ENCODE measurements at regions not wholly inside any gene's neighbourhood (a gene's known extent, or its start where the extent isn't known, plus 50 kb on each side); places are given as distances from the start of the nearest gene placed in this dataset.

DNA sequence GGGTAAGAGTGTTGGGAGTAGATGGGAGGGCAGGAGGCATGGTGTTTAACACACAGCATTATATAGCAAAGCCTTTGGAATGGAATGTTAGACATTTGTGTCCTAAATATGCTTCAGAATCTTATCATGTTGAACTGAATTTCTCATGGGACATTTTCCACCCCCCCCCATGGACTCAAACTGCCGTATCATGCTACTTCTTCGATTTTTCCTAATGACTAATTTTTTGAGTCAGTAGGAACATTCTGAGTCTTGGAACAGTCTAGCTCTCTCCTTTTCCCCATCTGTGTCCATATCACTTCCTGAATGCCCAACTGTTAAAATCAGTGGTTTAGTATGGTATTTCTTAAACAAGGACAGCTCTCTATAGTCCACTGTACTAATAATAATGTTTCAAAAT lies 380.6 kb downstream of the TLE4 start:
- DNase-seq (ENCODE audit: low read depth) = no peak

DNA sequence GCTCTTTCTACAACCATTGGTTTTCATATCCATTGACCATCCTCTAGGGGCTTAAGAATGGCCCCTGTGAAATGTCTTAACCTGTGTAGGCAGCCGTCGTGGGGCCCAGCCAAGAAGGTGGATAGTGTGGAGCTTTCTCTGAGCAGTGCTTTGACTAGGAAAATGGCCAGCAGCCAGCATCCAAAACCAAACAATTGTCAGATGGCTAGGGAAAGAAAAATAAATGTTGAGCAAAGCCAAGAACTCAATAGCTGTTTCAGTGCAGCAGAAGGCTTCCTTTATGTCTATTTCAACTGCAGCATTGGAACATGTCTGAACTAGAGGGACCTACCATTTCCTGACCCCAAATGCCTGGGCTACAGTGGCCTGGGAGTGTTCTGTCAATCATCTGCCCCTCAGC lies 374.9 kb downstream of the TLE4 start:
- DNase-seq (ENCODE audit: low read depth) = no peak

DNA sequence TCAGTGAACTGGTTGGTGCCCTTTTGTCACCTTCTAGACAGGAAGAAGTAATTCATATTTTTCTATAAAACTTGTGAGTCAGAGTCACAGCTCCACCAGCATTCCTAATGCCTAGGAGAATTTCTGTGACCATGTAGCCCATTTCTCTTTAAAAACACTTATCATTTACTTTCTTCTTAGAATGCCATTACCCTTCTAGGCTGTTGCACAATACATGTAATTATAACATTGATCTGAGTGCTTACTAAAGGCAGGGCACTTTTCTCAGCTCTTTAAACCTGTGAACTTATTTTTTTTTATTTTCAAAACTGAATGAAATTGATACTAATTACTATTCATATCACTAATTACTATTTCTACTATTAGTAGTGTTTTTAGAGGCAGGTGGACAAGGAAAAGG lies 373.7 kb downstream of the TLE4 start:
- DNase-seq (ENCODE audit: low read depth) = no peak

DNA sequence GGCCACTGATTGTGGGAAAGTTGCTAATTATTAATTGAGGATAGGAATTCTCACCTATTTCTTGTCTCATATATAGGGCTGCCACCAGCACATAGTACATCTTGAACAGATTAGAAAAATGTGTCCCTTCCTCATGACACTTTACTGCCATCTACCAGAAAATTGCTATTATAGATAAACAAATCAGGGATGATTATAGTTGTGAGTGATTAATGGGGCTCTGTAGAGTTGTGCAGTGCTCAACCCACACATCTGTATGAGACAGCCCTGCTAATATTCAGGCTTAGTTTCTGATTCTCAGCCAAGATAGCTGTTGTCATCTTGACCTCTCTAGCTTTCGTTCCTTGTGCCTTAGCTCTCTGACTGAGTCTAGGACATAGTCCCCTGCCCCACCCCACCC lies 373.3 kb downstream of the TLE4 start:
- no peak for DNase-seq (ENCODE audit: low read depth)

DNA sequence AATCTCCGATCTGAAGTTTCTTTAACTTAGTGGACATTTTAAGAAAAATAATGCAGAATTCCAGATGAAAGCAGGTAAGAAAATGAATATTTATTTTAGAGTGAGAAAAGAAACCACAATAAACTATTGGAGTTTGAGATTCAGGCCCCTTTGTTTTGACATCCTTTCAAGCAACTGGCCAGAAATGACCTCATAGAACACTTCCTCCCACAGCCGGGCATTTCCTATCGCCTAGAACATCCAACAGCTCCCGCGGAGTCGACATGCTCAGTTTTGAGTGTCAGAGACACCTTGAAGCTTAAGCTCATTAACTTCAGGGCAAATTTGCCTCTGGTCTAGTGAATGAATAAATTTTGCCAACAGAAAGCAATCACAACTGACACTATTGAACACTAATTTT lies 369.2 kb downstream of the TLE4 start:
- DNase-seq (ENCODE audit: low read depth) = no peak

DNA sequence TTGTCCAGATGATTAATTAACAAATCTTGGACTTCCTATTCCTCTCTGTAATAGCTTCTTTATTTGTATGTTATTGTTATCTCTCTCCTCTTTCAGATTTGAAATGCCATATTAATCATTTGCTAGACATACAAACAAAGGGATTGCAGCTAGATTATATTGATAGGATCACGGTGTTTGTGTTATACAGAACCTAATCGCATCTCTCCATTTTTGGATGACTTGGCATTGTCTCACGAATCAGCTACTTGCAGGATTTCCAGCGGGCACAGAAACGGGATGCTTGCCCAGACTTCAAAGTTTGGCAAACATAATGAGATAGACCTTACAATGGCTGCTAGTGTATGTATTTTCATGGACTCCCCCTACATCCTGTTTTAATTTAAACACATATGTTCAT lies 368.1 kb downstream of the TLE4 start:
- no peak for DNase-seq (ENCODE audit: low read depth)

DNA sequence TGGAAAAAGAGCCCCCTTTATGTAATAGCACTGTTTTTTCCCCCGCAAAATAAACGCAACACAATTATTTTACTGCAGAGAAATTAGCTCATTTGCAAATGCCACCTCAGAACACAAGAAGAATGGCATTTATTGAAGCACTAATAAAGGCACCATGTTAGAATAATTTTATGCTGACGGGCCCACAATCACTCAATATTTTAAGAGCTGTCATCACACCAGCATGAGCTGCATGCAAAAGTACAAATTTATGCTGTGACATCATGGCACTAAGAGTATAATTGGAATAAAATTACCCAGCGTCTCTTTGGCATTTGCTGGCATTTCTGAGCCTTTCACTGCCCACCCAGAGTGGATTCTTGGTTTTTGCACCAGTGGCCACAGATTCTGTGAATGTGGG lies 364.6 kb downstream of the TLE4 start:
- no peak for DNase-seq (ENCODE audit: low read depth)

DNA sequence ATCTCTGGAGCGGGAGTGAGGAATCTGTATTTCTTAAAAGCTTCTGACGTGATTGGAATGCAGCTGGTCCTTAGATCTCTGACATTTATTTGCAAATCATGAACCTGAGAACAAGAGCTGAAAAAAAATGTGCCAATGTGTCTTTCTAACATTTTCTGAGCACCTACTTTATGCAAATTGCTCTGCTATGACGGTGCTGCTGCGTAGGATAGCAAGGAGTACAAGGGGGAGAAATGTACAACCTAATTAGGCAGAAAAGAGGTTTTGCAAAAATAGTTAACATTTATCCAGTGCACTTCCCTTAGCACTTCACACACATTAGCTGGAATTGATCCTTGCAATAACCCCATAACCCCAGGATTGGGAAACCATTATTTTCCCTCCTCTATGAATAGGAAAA lies 357.5 kb downstream of the TLE4 start:
- no peak for DNase-seq (ENCODE audit: low read depth)

DNA sequence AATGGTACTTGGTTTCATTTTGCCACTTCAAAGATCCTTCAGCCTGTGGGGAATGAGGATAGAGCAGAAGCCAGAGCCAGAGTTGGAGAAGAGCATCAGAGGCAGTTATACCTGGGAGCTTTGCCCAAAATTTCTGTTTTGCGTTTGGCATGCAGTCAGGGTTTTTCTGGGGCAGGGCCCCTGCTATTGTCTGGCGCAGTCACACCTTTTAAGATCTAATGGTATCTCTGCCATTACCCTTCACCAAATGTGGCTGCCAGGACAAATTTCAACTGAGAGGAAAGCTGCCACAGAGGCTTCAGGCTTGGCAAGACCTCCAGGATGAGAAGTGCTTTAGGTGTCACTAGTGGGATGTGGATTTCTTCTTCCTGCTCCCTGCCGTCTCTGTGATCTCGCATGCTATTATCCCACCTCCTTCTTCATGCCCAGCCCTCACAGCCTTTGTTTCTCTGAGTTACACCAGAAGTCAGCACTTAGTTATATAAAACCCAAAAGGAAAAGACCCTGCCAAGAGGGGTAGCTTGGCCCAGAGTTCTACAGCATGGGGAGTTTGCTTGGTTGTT lies 357.0 kb downstream of the TLE4 start:
- DNase-seq (ENCODE audit: low read depth) = no peak

DNA sequence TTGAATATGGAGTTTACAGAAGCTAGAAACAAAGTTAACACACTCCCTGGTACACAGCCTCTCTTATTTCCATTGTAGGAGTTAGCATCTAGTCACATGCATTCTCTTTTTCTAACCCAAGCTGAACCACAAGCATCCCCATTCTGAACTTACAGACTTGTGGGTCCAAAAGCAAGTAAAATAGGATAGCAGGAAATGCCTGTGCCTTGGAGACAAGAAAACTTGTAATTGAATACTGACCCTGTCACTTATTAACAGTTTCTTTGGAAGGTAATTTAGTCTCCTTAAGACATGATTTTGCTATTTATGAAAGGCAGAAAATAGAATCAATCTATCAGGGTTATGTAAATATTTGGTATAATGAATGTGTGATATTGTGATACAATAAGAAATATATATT lies 353.6 kb downstream of the TLE4 start:
- no peak for DNase-seq (ENCODE audit: low read depth)

DNA sequence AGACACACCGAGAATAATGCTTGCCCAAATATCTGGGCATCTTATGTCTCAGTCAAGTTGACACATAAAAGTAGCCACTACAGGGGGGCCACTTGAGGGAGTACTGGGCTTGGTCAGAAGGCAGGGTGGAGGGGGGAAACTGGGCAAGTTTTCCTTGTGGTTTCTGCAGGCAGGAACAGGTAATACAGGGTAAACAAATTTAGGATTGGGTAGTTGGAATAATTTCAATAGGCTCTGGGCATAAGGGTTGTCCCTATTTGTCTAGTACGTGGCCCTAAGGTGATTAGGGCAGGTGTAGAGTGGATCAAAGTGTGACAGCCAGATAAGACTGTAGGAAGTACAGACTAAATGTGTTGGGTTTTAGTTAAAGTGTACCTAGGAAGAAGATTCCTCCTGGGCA lies 353.1 kb downstream of the TLE4 start:
- DNase-seq (ENCODE audit: low read depth) = no peak

DNA sequence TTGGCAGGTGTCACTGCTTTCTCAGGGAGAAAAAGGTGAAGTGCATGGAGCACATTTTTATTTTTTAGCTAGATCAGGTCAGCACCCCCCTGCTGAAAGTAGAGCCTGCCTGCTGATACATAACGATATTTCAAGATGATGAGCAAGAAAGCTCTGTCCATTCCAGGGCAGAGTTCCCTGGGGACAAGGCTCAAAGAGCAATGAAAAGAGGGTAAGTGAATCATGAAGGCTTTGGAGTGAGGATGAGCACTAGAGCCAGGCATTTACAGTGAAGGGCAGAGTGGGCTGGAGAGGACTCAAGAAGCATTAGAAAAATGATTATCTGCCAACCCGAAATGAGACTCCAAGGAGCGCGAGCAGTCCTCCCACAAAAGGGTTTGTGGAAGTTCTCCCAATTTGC lies 345.7 kb downstream of the TLE4 start:
- no peak for DNase-seq (ENCODE audit: low read depth)

DNA sequence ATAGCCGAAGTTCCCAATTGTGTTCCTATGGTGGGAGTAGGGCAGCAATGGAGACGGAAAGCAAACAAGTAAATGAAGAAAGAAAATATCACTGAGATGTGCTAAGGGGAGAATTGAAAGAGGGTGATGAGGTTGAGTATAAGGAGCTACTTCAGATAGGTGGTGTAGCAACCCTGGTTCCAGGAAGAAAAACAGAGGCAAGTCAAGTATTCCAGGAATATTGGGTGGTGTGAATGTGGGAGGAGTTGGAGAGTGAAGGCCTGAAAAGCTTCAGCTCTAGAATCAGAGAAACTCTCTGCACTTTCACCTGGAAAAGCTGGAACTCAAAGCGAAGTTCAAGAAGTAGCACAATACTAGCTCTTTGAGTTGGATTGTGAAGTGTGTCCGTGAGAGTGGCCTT lies 342.1 kb downstream of the TLE4 start:
- no peak for DNase-seq (ENCODE audit: low read depth)

DNA sequence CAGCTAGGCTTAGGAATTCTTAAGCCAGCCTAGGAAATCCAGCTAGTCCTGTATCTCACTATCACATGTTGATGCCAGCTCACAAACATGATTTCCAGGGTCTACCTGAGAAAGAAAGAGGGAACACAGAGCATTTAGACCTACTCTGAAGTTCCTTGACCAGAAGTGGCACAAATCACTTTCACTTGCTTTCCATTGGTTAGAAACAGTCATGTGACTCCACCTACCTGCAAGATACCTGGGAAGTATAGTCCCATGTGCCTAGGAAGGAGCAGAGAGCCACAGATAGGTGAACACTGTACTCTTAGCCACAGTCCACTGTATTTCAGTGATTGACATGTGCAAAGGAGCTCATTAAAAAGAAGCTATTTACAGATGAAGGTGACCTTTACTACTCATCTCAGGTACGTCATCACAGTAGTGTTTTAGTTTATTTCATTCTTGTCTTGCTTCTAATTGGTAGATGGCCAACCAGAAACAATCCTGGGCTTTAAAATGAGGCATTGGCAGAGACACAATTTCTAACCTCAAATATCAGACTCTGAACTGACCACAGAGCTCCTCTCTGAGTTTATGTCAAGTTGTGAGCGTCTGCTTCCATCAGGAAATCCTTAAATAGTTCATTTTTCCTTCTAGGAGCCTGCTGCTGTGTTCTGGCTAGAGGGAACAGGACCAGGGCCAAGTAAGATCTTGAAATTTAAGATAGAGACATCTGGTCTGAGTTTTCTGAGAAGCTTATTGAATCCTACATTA lies 340.7 kb downstream of the TLE4 start:
- no peak for DNase-seq (ENCODE audit: low read depth)

DNA sequence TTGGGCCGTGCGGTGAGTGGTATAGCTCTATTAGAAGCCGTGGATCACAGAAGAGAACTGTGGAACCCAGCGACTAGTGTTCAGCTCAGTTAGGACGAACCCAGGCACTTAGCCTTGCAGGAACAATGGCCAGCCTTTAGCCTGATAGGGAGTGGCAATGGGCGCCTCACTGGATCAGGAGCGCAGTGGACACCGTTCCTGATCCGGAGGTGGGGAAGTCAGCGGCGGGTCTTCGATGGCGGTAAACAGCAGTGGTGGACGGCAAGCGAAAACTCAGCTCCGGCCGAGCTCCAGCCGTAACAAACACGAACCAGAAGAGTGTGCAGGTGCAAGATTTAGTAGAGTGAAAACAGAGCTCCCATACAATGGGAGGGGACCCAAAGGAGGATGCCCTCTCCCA lies 340.0 kb downstream of the TLE4 start:
- DNase-seq (ENCODE audit: low read depth) = no peak

DNA sequence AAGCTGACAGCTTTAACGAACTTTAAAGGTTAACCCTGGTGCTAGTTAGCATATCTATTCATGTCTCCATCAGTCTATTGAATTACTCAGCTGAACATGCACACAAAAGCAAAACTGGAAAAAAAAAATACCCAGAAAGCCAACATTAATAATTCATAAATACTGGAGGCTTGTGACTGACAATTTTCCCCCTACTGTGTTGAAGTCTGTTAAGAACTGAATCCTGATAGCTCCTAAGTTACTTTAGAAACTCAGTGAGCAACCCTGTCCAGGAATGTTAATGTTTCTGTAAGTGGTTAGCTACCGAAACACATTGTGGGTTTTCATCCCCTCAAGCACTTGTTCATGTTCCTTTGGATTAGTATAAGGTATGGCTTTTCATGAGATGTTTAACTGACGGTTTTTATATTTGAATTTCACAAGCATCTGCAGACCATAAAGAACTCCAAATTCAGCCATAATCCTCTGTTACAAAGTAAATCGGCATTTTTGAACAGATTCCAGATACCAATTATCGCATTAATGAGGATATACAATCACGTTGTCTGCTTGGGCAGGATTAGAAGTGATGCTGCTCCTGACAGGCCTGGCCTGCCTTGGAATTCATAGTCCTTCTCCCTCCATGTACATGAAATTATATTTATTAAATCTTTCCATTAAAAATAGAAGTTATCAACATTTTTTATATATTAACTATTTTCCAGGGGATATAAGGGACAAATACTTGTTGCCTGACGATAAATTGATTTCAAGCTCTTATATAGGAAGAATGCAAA lies 331.2 kb downstream of the TLE4 start:
- DNase-seq (ENCODE audit: low read depth) = no peak

DNA sequence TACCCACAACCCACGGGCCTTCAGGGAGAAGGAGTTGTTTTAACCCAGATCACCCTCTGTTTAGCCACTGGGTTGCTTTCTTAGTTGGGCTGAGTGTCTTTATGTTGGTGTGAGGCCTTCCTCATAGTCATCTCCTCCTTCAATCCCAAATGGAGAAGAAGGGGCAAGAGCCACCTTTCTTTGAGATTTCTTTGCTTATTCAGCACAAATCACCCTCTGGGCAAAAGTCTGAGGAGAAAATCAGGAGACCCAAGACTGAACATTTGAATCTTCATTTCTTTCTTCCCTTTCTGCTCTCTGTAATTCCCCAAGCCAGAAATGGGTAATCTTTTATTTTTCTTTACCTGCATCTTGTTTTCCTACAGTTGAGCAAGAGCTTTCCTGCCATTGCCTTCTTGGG lies 329.0 kb downstream of the TLE4 start:
- no peak for DNase-seq (ENCODE audit: low read depth)

DNA sequence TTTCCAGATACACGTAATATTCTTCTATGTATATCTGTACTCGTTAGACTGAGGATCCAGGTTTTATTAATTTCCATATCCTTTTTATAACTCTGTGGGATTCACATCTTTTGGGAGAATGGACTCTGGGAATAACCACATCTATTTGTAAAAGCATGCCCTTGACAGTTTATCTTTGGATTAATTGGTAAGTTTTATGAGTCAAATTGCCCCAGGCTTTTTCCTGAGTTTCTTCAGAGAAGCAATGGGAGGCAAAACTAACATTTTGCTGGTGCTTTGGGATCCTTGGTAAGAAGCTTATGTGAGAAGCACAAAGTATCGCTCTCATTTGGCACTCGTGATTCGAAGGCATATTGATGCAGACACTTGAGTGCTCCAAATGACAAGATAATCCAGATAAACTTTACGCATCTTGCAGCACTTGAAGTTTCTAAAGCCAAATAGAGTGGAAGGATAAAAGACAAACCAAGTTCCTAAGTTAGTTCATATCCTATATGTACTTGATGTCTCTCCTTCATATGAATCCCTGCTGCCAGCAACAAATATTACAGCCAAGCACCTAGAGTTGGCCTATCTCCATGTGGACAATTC lies 324.7 kb downstream of the TLE4 start:
- DNase-seq (ENCODE audit: low read depth) = no peak

DNA sequence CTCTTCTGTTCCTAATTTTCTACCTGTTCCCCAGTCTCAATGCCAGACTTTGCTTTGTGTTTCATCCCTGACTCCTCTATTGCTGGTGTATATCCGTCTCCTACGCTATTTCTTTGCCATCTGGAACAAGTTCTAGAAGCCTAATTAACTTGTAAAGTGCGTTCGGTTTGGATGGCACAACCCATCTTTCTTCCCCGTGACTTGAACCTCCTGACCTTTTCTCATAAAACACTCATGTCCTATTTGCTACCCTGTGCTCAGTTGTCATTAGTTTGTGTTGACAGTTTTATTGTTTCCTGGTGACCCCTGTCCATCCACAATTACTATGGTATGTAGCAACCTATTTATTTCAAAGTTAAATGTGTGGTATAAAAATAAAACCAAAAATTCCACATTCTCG lies 323.5 kb downstream of the TLE4 start:
- no peak for DNase-seq (ENCODE audit: low read depth)

DNA sequence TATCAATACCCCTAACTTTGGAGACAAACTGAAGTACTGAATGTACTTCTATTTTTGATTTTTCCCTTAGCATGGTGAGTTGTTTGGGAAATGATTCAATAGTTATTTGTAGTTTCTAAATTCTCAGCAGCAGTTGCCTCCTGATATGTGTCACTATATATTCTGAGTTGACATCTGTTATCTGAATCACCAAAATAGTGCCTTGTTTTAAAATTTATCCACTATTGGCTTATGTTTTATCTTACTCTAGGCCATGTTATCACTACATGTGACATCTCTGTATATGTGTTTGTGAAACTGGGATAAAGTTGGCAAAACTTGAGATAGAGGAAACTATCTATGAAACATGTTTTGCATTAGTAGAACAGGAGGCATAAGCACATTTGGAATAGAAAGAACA lies 317.6 kb downstream of the TLE4 start:
- DNase-seq (ENCODE audit: low read depth) = no peak

DNA sequence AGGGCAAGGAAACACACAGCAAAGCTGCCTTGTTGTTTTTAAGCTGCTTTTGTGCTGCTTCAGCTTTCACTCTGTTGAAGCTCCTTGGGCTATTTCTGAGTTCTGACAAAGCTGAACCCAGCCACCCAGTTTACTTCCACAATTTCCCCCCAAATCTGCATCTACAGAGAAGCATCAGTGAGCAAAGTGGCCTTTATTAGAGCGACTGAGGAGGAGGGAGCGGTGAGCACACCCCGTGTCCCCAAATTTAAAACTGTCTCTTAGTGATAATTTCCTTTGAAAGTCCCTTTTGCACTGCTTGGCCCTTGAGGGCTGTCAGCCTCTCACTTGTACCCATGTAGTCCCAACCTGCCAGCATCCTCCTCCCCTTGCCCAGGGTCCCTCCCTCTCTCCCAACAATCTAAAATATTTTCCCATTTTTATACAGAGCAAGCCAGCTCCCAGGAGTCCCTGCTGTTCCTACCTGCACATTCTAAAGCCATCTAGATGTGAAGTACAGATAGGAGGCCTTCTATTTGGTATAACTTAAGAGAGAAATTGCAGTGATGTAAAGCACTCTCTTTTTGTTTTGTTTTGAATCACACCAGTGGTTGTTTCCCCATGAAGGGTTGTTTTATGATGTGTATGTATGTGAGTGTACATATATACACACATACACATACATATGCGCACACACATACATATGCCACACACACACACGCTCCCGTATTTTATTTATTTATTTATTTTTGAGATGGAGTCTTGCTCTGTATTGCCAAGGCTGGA lies 313.5 kb downstream of the TLE4 start:
- no peak for DNase-seq (ENCODE audit: low read depth)

DNA sequence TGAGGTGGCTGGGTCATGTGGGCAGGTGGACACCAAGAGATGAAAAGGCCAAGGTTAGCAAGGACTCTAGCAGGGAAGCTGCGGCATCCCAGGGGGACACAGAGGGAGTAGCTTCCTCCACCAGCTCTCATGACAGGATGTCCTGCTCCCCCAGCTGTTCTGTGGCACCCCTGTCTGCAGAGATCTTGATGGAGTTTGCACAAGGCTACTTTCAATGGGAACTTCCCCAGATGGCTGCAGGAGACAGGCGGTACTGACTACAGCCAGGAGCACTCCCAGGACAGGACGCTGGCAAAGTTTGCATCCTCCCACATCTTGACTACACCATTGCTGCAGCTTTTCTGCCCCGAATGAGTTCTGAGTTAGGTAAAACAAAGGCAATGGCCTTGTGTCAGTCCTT lies 312.8 kb downstream of the TLE4 start:
- no peak for DNase-seq (ENCODE audit: low read depth)

Measured in stimulated activated CD8-positive, alpha-beta memory T cell treated with anti-CD3 and anti-CD28 coated beads, Interleukin-12 subunit alpha, Interleukin-12 subunit beta, amount 100 ng/mL, for 1 hour (primary cell).